ENCODE measurements at regions not wholly inside any gene's neighbourhood (a gene's known extent, or its start where the extent isn't known, plus 50 kb on each side); places are given as distances from the start of the nearest gene placed in this dataset.

DNA sequence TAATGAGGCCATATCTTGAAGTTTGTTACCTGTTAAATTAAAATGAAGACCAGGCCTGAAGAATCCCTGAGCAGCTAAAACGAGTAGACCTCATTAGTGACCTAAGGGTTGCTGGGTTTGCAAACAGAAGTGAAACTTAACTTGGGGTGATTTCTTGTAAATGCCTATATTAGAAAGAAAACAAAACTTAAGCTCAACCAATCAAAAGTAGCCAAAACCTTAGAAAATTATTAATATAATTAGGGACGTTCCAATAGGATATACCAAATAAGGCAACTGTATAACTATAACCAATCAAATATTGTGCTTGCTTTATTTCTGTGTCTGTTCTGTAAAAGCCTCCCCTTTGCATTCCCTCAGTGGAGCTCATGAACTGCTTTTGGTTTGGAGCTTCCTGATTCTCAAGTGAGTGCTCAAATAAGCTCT is 137.9 kb upstream of the VRK2 start:
- POLR2A ChIA-PET: interaction anchor here (0.9 kb wide), 1 partner anchor 138 kb away, joined by 3 read pairs; the partner anchor contains the start of gene VRK2
- DNase-seq: no peak
- Mint-ChIP-seq H3K4me1 (ENCODE audit: low read depth) (peaks cover 16% of the 10 kb centered on the region), H3K27me3 (no peaks in the 10 kb centered on the region), H3K36me3 (ENCODE audit: low read depth) (no peaks in the 10 kb centered on the region), H3K4me3 (no peak overlapping the region), H3K27ac (peak overlapping the region; percentile 53), H3K9me3 (no peaks in the 10 kb centered on the region)
- intact Hi-C loops (cut with micrococcal nuclease): no loop called here
- CTCF ChIA-PET: interaction anchor here (0.9 kb wide), 1 partner anchor 10 kb away, joined by 4 read pairs; no protein-coding TSS in a partner anchor
- TF ChIP-seq, protein P1, sequence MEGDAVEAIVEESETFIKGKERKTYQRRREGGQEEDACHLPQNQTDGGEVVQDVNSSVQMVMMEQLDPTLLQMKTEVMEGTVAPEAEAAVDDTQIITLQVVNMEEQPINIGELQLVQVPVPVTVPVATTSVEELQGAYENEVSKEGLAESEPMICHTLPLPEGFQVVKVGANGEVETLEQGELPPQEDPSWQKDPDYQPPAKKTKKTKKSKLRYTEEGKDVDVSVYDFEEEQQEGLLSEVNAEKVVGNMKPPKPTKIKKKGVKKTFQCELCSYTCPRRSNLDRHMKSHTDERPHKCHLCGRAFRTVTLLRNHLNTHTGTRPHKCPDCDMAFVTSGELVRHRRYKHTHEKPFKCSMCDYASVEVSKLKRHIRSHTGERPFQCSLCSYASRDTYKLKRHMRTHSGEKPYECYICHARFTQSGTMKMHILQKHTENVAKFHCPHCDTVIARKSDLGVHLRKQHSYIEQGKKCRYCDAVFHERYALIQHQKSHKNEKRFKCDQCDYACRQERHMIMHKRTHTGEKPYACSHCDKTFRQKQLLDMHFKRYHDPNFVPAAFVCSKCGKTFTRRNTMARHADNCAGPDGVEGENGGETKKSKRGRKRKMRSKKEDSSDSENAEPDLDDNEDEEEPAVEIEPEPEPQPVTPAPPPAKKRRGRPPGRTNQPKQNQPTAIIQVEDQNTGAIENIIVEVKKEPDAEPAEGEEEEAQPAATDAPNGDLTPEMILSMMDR (IDR thresholded peaks at IDR 0.05): no peak
- no peak for ATAC-seq

DNA sequence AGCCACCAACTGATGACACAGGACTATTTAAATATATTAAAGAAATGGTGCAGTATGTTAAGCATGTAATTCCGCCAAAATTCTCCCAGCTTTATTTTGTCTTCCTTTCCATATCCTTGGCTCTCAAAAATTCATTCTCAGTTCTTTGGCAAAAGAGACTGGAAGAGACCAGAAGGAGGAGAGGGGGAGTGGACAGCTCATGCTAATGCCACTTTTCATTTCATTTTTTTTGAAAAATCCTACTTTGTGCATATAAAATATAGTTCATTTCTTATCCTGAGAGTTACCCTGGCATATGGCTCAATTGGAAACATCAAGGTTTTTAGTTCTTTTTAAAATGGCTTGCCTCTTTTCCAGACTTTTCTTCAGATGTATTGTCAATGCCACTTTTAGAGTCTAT is 128.5 kb upstream of the VRK2 start:
- POLR2A ChIA-PET: no interaction called here
- Mint-ChIP-seq H3K27me3 (no peaks in the 10 kb centered on the region), H3K4me1 (ENCODE audit: low read depth) (peaks cover 6% of the 10 kb centered on the region), H3K9me3 (no peaks in the 10 kb centered on the region), H3K36me3 (ENCODE audit: low read depth) (no peaks in the 10 kb centered on the region), H3K4me3 (no peak overlapping the region), H3K27ac (no peak overlapping the region)
- DNase-seq (no peak), ATAC-seq (no peak)
- TF ChIP-seq, protein P1 (IDR thresholded peaks at IDR 0.05): no peak
- CTCF ChIA-PET: interaction anchor here (1.0 to 1.2 kb wide), 2 partner anchors 11 to 12 kb away, joined by 3 read pairs; no protein-coding TSS in a partner anchor
- intact Hi-C loops (cut with micrococcal nuclease): no loop called here

DNA sequence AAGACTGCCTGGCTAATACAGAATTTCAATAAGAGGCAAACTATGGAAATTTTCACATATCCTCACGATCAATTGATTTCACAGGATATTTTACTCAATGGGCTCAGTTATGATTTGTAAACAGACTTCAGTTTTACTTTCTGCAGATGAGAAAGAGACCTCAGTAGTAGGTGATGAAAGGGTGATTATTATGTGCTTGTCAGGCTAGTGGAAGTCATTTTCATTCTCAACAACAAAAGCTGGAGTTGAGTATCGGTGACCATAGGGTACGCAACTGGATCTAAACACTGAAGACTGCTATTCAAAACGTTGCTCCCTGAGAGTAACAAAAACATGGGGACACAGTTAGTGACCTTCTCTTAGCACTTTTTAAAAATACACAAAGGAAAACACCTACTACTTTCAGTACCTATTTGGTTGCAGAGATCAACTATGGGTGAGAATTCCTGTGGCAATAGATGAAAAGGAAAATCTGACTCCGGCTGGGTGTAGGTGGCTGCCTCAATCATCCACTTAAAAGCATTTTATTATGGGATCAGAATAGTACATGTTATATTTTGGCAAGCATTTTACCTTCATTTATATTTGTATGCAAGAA is 126.2 kb upstream of the VRK2 start:
- Mint-ChIP-seq H3K4me3 (no peak overlapping the region), H3K9me3 (peaks cover 5% of the 10 kb centered on the region), H3K4me1 (ENCODE audit: low read depth) (peaks cover 6% of the 10 kb centered on the region), H3K36me3 (ENCODE audit: low read depth) (no peaks in the 10 kb centered on the region), H3K27me3 (no peaks in the 10 kb centered on the region), H3K27ac (no peak overlapping the region)
- DNase-seq: no peak
- intact Hi-C loops (cut with micrococcal nuclease): no loop called here
- TF ChIP-seq, protein P1 (IDR thresholded peaks at IDR 0.05): no peak
- ATAC-seq: no peak
- CTCF ChIA-PET: no interaction called here
- POLR2A ChIA-PET: no interaction called here

DNA sequence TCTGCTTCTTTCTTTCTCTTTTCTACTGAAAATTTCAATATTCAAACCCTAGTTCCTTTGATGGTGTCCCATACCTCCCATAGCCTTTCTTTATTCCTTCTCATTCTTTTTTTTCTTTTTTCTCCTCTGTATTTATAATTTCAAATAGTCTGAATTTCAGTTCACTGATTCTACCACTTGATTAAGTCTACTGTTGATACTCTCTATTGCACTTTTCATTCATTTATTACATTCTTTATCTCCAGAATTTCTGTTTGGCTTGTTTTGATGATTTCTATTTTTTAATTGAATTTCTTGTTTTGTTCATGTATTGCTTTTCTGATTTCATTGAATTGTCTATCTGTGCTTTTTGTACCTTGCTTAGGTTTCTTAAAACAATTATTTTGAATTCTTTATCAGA is 111.9 kb upstream of the VRK2 start:
- ChIA-PET POLR2A (no interaction called here), CTCF (no interaction called here)
- ATAC-seq: no peak
- Mint-ChIP-seq H3K4me1 (ENCODE audit: low read depth) (no peaks in the 10 kb centered on the region), H3K4me3 (no peak overlapping the region), H3K36me3 (ENCODE audit: low read depth) (peaks cover 6% of the 10 kb centered on the region), H3K27me3 (peaks cover 2% of the 10 kb centered on the region), H3K9me3 (peaks cover 37% of the 10 kb centered on the region), H3K27ac (no peak overlapping the region)
- TF ChIP-seq, protein P1 (IDR thresholded peaks at IDR 0.05): no peak
- intact Hi-C loops (cut with micrococcal nuclease): no loop called here
- no peak for DNase-seq

DNA sequence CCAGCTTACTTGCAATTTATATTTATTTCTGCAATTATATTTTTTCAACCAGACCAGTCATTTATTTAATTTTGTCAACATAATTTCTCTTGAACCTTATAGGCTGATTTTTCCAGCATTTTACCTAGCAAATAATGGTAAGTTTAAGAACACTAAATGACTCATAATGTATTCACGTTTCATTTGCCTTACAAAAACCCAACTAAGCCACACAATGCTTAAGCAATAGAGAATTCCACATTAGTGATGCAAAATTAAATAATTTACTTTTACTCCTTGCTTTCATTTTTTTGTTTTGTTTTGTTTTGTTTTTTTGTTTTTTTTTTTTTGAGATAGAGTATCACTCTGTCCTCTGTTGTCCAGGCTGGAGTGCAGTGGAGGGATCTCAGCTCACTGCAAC is 110.4 kb upstream of the VRK2 start:
- Mint-ChIP-seq H3K27ac (no peak overlapping the region), H3K36me3 (ENCODE audit: low read depth) (peaks cover 6% of the 10 kb centered on the region), H3K27me3 (peaks cover 2% of the 10 kb centered on the region), H3K4me3 (no peak overlapping the region), H3K9me3 (peaks cover 32% of the 10 kb centered on the region), H3K4me1 (ENCODE audit: low read depth) (no peaks in the 10 kb centered on the region)
- intact Hi-C loops (cut with micrococcal nuclease): no loop called here
- TF ChIP-seq, protein P1 (IDR thresholded peaks at IDR 0.05): no peak
- ChIA-PET CTCF (no interaction called here), POLR2A (no interaction called here)
- no peak for DNase-seq
- ATAC-seq: no peak

All from activated CD8-positive, alpha-beta T cell treated with anti-CD3 and anti-CD28 coated beads for 36 hours (primary cell).